IMR-90 (cell line): ENCODE measurements at regions not wholly inside any gene's neighbourhood (a gene's known extent, or its start where the extent isn't known, plus 50 kb on each side); places are given as distances from the start of the nearest gene placed in this dataset.

Experiments
- ATAC-seq: fragments of 200-7000 bp; cut with Tn5 transposase; 2 replicates; pipeline ENCODE4 v1.9.1; 2020; ENCODE audit warnings: low read depth, mild to moderate bottlenecking, moderate library complexity
- BruUV-seq: library from RNA; stranded (reverse); fragments of 400-500 nt; replicated peaks from 2 replicates; lab custom pipeline; 2021; lab: Mats Ljungman, UMichigan
- CTCF ChIA-PET: fragments of 300-600 bp; formaldehyde crosslinking; extraction: SDS; loops from one replicate; lab custom pipeline; 2021; ENCODE audit warnings: antibody characterized with exemption; lab: Yijun Ruan, JAX
- POLR2A ChIA-PET: fragments of 300-600 bp; sonication (Branson Sonifier 250); formaldehyde crosslinking; loops from one replicate; lab custom pipeline; 2022; ENCODE audit warnings: antibody characterized with exemption; ENCODE audit not compliant: unreplicated experiment; lab: Charles Lee
- DNase-seq: peaks from one replicate; pipeline ENCODE4 v3.0.0; 2013
- H2AFZ ChIP-seq: replicated peaks from 2 replicates; pipeline ENCODE3; 2013; ENCODE audit warnings: low read length, mild to moderate bottlenecking; ENCODE audit not compliant: poor library complexity
- H2AK5ac ChIP-seq: 2 replicates; pipeline ENCODE4 v1.6.1; 2013; ENCODE audit warnings: low read depth, low read length, inconsistent platforms
- H2AK9ac ChIP-seq: replicated peaks from 2 replicates; pipeline ENCODE3; 2013; ENCODE audit warnings: mild to moderate bottlenecking, low read depth, low read length, moderate library complexity; ENCODE audit not compliant: poor library complexity
- H2BK120ac ChIP-seq: 2 replicates; pipeline ENCODE4 v1.6.1; 2013; ENCODE audit warnings: low read depth, low read length, inconsistent platforms
- H2BK15ac ChIP-seq: 3 replicates; pipeline ENCODE4 v1.6.1; 2013; ENCODE audit warnings: low read depth, low read length, inconsistent platforms
- H2BK20ac ChIP-seq: 2 replicates; pipeline ENCODE4 v1.6.1; 2013; ENCODE audit warnings: low read depth, mild to moderate bottlenecking, inconsistent platforms, low read length, moderate library complexity
- H2BK5ac ChIP-seq: 2 replicates; pipeline ENCODE4 v1.6.1; 2013; ENCODE audit warnings: mild to moderate bottlenecking, low read depth, low read length, inconsistent platforms; ENCODE audit not compliant: poor library complexity, severe bottlenecking
- H3K14ac ChIP-seq: replicated peaks from 2 replicates; pipeline ENCODE4 v1.6.1; 2013; ENCODE audit warnings: low read depth, low read length, inconsistent platforms
- H3K18ac ChIP-seq: 2 replicates; pipeline ENCODE4 v1.6.1; 2013; ENCODE audit warnings: low read depth, low read length, control low read depth
- H3K23ac ChIP-seq: 2 replicates; pipeline ENCODE4 v1.6.1; 2013; ENCODE audit warnings: low read depth, low read length, inconsistent platforms
- H3K27ac ChIP-seq: 2 replicates; pipeline ENCODE4 v1.5.1; 2013; ENCODE audit warnings: mild to moderate bottlenecking, control low read depth, low read length; ENCODE audit not compliant: insufficient read depth
- H3K27me3 ChIP-seq: 2 replicates; pipeline ENCODE4 v1.6.1; 2013; ENCODE audit warnings: low read length; ENCODE audit not compliant: control insufficient read depth, insufficient read depth
- H3K36me3 ChIP-seq: 2 replicates; pipeline ENCODE4 v1.6.1; 2013; ENCODE audit warnings: low read length, mixed read lengths; ENCODE audit not compliant: control insufficient read depth, insufficient read depth
- H3K4ac ChIP-seq: 2 replicates; pipeline ENCODE4 v1.6.1; 2013; ENCODE audit warnings: low read depth, low read length, inconsistent platforms
- H3K4me1 ChIP-seq: 2 replicates; pipeline ENCODE4 v1.6.1; 2013; ENCODE audit warnings: low read length, mixed read lengths; ENCODE audit not compliant: control insufficient read depth, insufficient read depth
- H3K4me2 ChIP-seq: 2 replicates; pipeline ENCODE4 v1.6.1; 2013; ENCODE audit warnings: low read depth, mild to moderate bottlenecking, control low read depth, low read length, moderate library complexity
- H3K4me3 ChIP-seq: 2 replicates; pipeline ENCODE4 v1.5.1; 2013; ENCODE audit warnings: low read depth, mild to moderate bottlenecking, control low read depth, low read length, moderate library complexity; ENCODE audit not compliant: insufficient read depth
- H3K56ac ChIP-seq: 2 replicates; pipeline ENCODE4 v1.6.1; 2013; ENCODE audit warnings: low read length, inconsistent platforms; ENCODE audit not compliant: insufficient read depth; ENCODE audit errors: extremely low read depth
- H3K79me1 ChIP-seq, 2 experiments: 2 replicates each; pipeline ENCODE4 v1.6.1; 2013; ENCODE audit warnings: low read length in 2 of 2, inconsistent platforms in 1 of 2, low read depth in 1 of 2
- H3K9ac ChIP-seq: 2 replicates; pipeline ENCODE4 v1.6.1; 2013; ENCODE audit warnings: low read depth, low read length, control low read depth
- H3K9me1 ChIP-seq: 2 replicates; pipeline ENCODE4 v1.6.1; 2013; ENCODE audit warnings: low read length, inconsistent platforms; ENCODE audit not compliant: insufficient read depth
- H3K9me3 ChIP-seq: 2 replicates; pipeline ENCODE4 v1.6.1; 2013; ENCODE audit warnings: low read length; ENCODE audit not compliant: control insufficient read depth, insufficient read depth
- H4K20me1 ChIP-seq: 2 replicates; pipeline ENCODE4 v1.6.1; 2013; ENCODE audit warnings: low read length, inconsistent platforms; ENCODE audit not compliant: insufficient read depth
- H4K5ac ChIP-seq: 2 replicates; pipeline ENCODE4 v1.6.1; 2013; ENCODE audit warnings: mild to moderate bottlenecking, low read depth, low read length, control low read depth
- H4K8ac ChIP-seq, 2 experiments: 2 replicates each; pipeline ENCODE4 v1.6.1; 2013; ENCODE audit warnings: low read depth in 2 of 2, low read length in 2 of 2, control low read depth in 1 of 2, inconsistent platforms in 1 of 2
- H4K91ac ChIP-seq: 2 replicates; pipeline ENCODE4 v1.6.1; 2013; ENCODE audit warnings: low read depth, low read length, inconsistent platforms; ENCODE audit not compliant: insufficient read depth
- BHLHE40 ChIP-seq: fragments of 150-350 bp; IDR thresholded peaks from 2 replicates; pipeline ENCODE4 v1.6.1; 2016; ENCODE audit warnings: mild to moderate bottlenecking, low read depth, low read length
- CEBPB ChIP-seq: IDR thresholded peaks from 2 replicates; pipeline ENCODE4 v1.6.1; 2012; ENCODE audit warnings: low read depth, low read length, improper control_type of control experiment
- ELK1 ChIP-seq: fragments of 150-350 bp; IDR thresholded peaks from 2 replicates; pipeline ENCODE4 v1.6.1; 2016; ENCODE audit warnings: low read depth, mild to moderate bottlenecking, low read length, moderate library complexity, borderline replicate concordance
- FOS ChIP-seq: fragments of 150-350 bp; IDR thresholded peaks from 2 replicates; pipeline ENCODE4 v1.6.1; 2016; ENCODE audit warnings: low read depth, low read length
- MAZ ChIP-seq: IDR thresholded peaks from 2 replicates; pipeline ENCODE4 v1.6.1; 2012; ENCODE audit warnings: low read depth, mild to moderate bottlenecking, low read length, improper control_type of control experiment, moderate library complexity, borderline replicate concordance
- MXI1 ChIP-seq: IDR thresholded peaks from 2 replicates; pipeline ENCODE4 v1.6.1; 2012; ENCODE audit warnings: low read depth, mild to moderate bottlenecking, low read length, moderate library complexity, borderline replicate concordance
- NFE2L2 ChIP-seq: fragments of 150-350 bp; IDR thresholded peaks from 2 replicates; pipeline ENCODE4 v1.6.1; 2016; ENCODE audit warnings: low read depth, mild to moderate bottlenecking, low read length
- POLR2A ChIP-seq: IDR thresholded peaks from 2 replicates; pipeline ENCODE4 v1.6.1; 2012; ENCODE audit warnings: mild to moderate bottlenecking, low read depth, low read length
- RAD21 ChIP-seq: IDR thresholded peaks from 2 replicates; pipeline ENCODE4 v1.6.1; 2012; ENCODE audit warnings: low read length, improper control_type of control experiment
- RFX5 ChIP-seq: IDR thresholded peaks from 2 replicates; pipeline ENCODE4 v1.8.0; 2012; ENCODE audit warnings: low read depth, mild to moderate bottlenecking, low read length, moderate library complexity
- WGBS, 2 experiments: methylation state at CpG; one replicate each; pipeline versions ENCODE4 v1.1.5 to v1.1.7; 2013; ENCODE audit warnings: missing lambda C conversion rate in 2 of 2; ENCODE audit not compliant: insufficient read length in 1 of 2; ENCODE audit errors: extremely low coverage in 2 of 2; 5-methylcytosine and 5-hydroxymethylcytosine counted together
- dilution Hi-C: fragments of 300-500 bp; cut with HindIII; formaldehyde crosslinking; loops from one replicate; pipeline ENCODE4 v1.14.3; 2018; ENCODE audit warnings: low sequenced_read_pairs; ENCODE audit not compliant: unreplicated experiment
- in situ Hi-C: fragments of 300-500 bp; cut with MboI; formaldehyde crosslinking; loops from 3 replicates; pipeline ENCODE4 v1.14.3; 2019; ENCODE audit warnings: low sequenced_read_pairs, inconsistent platforms, mixed read lengths
- intact Hi-C: fragments of 100-400 bp; cut with micrococcal nuclease; formaldehyde crosslinking; loops from 2 replicates; pipeline ENCODE4 v1.10.0; 2022
- TF ChIP-seq, protein P1 (sequence below): conservative IDR thresholded peaks from 2 replicates; pipeline ENCODE4 v1.5.1; 2012; ENCODE audit warnings: mild to moderate bottlenecking, low read depth, low read length, improper control_type of control experiment

GRCh38 chr18:71130351-71130750, 841.5 kb downstream of the SOCS6 start:
- Histone ChIP-seq H3K4me2 (no peak overlapping the region), H3K27me3 (no peaks in the 10 kb centered on the region), H3K4me3 (no peak overlapping the region), H2AK5ac (no peak overlapping the region), H4K8ac (no peak overlapping the region), H4K91ac (no peak overlapping the region), H2AFZ (no peak overlapping the region), H3K4ac (no peak overlapping the region), H3K79me1 (no peaks in the 10 kb centered on the region), H3K36me3 (no peaks in the 10 kb centered on the region), H3K4me1 (no peaks in the 10 kb centered on the region), H3K9me3 (peaks cover 4% of the 10 kb centered on the region), H3K18ac (no peak overlapping the region), H3K9me1 (no peaks in the 10 kb centered on the region), H2AK9ac (no peak overlapping the region), H3K14ac (no peak overlapping the region), H2BK5ac (no peak overlapping the region), H2BK20ac (no peak overlapping the region), H3K23ac (no peak overlapping the region), H2BK120ac (no peak overlapping the region), H4K20me1 (no peaks in the 10 kb centered on the region), H3K56ac (no peak overlapping the region), H3K9ac (no peak overlapping the region), H4K5ac (no peak overlapping the region), H2BK15ac (no peak overlapping the region), H3K27ac (no peak overlapping the region)
- no peak for ATAC-seq
- in situ Hi-C loops (no loop called here), intact Hi-C loops (no loop called here), dilution Hi-C loops (no loop called here)
- ChIA-PET CTCF (no interaction called here), POLR2A (no interaction called here)
- DNase-seq, result no peak
- no TSS peak for BruUV-seq
- no CpG with 5 or more reads among the region's 6 CpGs for WGBS, 2 experiments
- no peak for TF ChIP-seq NFE2L2
- TF ChIP-seq MXI1, result no peak
- no peak for TF ChIP-seq RFX5
- no peak for TF ChIP-seq POLR2A
- no peak for TF ChIP-seq FOS
- TF ChIP-seq, protein P1, sequence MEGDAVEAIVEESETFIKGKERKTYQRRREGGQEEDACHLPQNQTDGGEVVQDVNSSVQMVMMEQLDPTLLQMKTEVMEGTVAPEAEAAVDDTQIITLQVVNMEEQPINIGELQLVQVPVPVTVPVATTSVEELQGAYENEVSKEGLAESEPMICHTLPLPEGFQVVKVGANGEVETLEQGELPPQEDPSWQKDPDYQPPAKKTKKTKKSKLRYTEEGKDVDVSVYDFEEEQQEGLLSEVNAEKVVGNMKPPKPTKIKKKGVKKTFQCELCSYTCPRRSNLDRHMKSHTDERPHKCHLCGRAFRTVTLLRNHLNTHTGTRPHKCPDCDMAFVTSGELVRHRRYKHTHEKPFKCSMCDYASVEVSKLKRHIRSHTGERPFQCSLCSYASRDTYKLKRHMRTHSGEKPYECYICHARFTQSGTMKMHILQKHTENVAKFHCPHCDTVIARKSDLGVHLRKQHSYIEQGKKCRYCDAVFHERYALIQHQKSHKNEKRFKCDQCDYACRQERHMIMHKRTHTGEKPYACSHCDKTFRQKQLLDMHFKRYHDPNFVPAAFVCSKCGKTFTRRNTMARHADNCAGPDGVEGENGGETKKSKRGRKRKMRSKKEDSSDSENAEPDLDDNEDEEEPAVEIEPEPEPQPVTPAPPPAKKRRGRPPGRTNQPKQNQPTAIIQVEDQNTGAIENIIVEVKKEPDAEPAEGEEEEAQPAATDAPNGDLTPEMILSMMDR, result no peak
- no peak for TF ChIP-seq ELK1
- TF ChIP-seq MAZ, result no peak
- TF ChIP-seq BHLHE40, result no peak
- TF ChIP-seq RAD21, result no peak
- TF ChIP-seq CEBPB, result no peak
